ENCODE measurements at regions not wholly inside any gene's neighbourhood (a gene's known extent, or its start where the extent isn't known, plus 50 kb on each side); places are given as distances from the start of the nearest gene placed in this dataset.

- TF ChIP-seq, protein P1, sequence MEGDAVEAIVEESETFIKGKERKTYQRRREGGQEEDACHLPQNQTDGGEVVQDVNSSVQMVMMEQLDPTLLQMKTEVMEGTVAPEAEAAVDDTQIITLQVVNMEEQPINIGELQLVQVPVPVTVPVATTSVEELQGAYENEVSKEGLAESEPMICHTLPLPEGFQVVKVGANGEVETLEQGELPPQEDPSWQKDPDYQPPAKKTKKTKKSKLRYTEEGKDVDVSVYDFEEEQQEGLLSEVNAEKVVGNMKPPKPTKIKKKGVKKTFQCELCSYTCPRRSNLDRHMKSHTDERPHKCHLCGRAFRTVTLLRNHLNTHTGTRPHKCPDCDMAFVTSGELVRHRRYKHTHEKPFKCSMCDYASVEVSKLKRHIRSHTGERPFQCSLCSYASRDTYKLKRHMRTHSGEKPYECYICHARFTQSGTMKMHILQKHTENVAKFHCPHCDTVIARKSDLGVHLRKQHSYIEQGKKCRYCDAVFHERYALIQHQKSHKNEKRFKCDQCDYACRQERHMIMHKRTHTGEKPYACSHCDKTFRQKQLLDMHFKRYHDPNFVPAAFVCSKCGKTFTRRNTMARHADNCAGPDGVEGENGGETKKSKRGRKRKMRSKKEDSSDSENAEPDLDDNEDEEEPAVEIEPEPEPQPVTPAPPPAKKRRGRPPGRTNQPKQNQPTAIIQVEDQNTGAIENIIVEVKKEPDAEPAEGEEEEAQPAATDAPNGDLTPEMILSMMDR (IDR thresholded peaks at IDR 0.05), result no peak
- TF ChIP-seq POLR2A (IDR thresholded peaks at IDR 0.05), result no peak
These were observed 384.8 kb upstream of the PKDCC start for GRCh38 chr2:41663056-41663455.

Data from esophagus squamous epithelium (tissue), 4 donors.